DMS153 (cell line): ENCODE measurements at regions not wholly inside any gene's neighbourhood (a gene's known extent, or its start where the extent isn't known, plus 50 kb on each side); places are given as distances from the start of the nearest gene placed in this dataset.
"Not testable (repeated sequence)": the region's sequence is repeated elsewhere in the genome, so short reads cannot be mapped to it uniquely, and the experiment has no call there.

Experiments used
- DNase-seq: peaks from one replicate; lab custom pipeline; 2025; lab: John Stamatoyannopoulos, UW

DNA sequence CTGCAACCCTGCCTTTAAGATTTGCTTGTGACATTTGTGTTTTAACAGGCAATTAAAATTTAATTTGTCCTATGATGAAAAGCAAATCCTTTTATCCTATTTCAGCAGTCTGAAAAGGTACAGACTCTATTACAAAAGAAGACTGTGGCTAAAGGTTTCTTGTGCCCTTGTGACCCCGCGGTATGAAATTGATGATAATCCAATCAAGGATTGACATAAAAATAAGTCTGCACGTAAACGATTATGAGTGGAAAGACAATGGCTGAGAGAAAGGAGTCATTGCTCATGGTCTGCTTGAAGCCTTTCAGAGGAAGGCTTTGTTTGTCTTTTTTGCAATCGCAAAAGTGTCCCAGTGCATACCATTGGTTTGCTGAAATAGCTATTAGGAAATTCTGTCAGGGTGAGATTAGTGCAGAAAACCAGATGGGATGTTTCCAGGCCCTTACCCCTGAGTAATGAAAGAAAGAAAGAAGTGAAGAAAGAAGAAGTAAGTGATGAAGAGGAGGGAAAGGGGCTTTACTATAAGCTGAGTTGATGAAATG lies 867.8 kb upstream of the CDH8 start:
- no peak for DNase-seq

DNA sequence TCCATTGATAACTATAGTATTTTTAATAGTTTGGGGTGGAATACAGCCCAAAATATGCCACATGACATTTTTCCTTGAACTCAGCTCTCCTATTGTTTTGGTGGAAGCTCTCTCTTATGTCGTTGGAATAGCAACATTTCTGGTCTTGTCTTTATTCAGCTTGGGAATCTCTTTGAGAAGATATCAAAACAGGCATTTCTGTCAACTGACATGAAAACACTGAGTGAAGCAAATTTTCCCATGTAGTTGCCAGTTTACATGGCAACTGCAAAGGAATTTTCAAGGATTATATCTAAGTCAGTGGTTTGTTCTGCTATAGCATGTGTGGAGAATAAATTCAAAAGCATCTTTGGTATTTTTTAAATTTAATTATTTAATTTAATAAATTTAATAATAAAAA lies 863.5 kb upstream of the CDH8 start:
- DNase-seq = no peak

DNA sequence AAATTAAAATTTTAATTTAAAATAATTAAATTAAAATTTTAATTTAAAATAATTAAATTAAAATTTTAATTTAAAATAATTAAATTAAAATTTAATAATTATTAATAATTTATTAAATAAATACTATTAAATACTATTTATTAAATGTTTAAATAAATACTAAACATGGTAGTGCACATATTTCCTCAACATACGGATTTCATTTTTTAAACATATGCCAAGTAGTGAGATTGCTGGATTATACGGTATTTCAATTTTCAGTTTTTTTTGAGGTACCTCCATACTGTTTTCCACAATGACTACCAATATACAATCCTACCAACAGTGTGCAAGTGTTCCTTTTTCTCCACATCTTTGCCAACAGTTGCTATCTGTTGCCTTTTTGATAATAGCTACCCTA lies 852.9 kb upstream of the CDH8 start:
- DNase-seq = no peak

DNA sequence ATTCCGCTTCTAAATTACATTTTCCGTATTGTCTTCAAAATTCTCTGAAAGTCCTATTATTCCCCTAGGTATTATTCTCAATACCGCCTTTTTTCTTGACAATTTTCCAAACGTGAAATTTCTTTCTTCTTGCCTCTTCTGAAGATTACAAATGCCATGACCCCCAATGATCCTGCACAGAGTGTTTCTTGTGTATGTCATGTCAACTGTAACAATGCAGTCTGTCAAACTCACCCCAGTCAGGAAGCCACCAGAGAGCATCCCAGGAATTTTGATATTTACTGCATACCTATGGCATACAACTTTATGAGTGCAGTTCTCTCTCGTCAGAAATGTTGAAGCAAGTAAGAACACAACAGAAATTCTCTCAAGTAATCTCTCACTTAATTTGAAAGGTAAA lies 847.3 kb upstream of the CDH8 start:
- DNase-seq = no peak

DNA sequence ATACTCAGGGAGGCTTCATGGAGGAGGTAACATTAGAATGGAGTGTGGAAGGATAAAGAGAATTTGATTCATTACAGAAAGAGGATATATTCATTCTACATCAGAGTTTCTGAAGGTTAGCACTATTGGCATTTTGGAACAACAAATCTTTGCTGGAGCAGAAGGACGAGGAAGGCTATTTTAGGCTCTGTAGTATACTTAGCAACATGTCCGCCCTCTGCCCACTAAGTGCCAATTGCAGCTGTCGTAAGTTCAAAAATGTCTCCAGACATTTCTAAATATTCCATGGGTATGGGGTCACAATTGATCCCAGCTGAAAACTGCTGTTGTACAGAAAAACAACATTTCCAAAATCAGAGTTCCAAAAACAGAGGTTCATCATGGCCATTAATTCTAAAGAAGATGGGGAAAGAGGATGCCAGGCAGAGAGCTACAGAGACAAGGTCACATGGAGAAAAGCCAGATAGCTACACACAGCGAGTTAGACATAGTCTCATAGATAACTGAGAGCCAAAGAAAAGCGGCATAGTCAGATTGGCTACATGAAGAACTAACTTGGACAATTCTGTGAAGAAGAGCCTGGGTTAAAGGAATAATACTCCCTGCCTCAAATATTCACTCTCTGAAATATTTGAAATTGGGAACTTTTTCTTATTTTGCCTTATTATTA lies 846.4 kb upstream of the CDH8 start:
- no peak for DNase-seq

DNA sequence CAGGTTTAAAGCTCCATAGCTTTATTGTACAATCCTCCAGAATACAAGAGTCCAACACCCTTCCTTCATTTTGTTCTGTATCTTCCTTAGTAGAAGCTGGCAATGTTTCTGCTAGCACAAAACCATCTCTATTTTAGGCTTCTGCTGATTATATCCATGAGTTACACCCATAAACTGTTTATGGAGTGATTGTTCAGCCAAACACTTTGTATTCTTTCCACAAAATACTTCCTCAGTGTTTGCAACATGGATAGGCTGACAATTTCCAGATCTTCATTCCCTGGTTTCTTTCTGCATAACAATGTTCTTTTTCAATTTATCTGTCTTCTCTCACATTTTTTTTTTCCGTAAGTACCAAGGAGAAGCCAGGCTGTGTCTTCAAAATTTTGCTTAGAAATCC lies 839.9 kb upstream of the CDH8 start:
- no peak for DNase-seq

DNA sequence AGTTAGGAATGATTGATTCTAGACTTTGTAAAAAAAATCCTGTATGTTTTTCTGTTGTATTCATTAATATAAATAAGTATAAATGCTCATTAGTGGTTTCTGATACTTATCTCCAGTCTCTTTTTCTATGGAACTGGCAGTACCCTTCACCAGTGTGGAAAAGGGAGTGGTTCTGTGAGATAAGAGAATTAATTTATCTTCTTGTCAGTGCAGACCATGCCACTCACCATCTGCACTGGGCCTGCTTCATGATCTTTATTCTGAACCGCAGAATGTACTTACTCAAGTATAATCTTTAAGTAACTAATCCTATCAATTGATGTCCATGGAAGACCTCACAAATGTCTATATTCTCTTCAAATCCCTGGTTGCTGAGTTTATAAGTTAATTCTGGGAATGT lies 836.1 kb upstream of the CDH8 start:
- DNase-seq = no peak

DNA sequence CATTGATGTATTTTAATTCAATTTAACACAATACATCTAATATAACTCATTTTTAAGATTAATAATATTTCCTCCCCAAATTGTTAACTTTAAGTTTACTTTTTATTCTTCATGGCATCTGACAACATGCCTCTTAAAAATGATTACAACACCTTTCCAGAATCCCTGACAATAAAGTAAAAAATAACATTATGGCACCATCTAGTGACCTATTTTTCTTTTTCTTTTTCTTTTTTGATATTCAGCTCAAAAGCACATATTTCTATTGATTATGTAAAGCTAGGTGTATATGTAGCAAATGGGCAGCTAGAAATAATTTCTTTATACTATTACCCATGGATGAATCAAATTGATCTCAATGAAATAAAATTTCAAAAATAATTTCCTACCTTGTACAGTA lies 834.3 kb upstream of the CDH8 start:
- no peak for DNase-seq

DNA sequence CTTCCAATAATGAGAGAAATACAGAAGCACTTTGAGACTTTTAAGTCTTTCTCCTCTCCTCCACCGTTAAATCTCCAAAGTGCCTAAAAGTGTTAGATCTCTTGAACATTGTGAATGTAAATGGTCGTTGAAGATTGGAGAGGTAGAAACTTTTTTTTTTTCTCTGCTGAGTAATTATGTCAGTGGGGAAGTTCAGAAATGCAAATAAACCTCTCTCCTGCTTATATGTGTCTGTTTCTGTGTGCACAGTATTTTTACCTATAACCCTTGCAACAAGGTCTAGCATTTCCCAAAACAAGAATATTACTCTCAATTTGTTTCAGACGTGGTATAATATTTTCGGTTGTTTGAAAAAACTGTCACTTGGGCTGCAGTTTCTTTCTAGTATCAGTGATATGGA lies 833.6 kb upstream of the CDH8 start:
- no peak for DNase-seq

DNA sequence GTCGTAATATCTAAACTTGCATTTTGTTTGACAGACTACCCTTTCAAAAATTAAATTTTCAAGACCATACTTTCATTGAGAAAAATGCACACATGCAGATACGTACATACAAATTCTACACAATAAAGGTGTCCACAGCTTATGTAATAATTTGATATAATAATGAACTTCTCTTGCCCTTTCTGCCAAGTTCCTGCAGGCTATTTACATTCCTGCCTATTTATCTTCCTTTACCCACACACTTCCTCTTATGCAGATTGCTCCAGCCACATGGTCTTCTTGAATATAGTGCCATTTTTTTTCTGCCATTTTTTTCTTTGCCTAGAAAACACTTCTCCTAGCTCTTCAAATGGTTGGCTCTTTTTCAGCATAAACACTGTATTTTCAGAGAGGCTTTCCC lies 826.9 kb upstream of the CDH8 start:
- DNase-seq = no peak

DNA sequence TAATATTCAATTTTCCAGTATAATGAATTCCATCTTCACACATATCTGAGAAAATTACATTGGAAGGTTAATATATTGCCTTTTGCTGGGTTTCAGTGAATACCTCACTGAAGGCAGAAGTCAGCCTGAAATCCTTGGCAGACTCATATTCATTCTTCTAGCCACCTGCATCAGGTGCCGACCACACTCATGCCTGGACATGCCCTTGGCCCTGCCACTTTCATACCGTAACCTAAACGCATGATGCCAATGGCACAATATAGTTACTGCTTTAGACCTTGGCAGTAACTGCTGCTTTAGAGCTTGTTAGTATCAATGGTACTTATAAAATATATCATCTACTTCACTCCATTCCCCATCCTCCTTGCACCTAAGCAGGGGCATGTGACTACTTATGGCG lies 817.6 kb upstream of the CDH8 start:
- DNase-seq = no peak

DNA sequence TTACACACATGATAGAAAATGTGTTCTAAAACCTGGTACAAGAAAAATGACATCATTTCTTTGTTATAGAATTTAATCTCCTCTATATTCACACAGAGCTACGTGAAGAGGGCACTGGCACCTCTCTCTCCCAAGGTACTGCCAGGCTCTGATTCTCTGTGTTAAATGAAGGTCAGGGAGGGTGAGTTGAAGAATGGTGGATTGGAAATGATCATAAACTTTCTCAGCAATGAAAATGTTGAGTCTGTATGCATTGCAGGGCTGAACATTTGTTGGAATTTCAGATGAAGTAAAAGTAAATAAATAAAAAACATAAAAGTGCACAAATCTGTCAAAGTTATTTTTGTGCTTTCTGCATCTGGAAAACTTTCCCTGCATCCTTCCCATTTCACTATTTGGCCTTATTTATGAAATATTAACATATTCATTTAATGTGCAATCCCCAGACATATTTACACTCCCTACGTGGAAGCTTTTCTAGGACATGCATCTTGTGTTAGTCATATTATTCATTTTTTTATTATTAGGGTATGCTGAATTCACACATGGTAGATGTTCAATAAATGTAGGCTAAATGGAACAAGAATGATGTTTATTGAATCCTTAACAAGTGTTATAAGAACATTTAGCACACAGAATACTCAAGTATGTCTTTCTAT lies 810.3 kb upstream of the CDH8 start:
- DNase-seq = no peak

DNA sequence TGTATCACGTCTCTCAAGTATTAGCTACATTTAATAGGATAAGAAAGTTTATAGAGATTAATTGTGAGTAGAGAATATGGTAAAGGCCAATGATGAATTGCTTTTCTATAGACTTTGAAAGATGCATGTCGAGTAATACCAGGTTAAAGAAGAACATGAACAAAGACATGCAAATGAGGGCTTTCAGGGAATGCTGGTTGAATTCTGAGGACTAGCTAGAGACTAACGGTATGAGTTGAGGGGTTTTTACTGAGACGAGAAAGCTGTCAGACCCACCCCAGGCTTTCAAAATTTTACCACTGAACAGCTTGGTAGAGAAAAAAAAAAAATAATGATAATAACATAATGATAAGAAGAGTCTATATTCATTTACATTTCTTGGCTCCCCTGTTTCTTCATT lies 796.0 kb upstream of the CDH8 start:
- no peak for DNase-seq

DNA sequence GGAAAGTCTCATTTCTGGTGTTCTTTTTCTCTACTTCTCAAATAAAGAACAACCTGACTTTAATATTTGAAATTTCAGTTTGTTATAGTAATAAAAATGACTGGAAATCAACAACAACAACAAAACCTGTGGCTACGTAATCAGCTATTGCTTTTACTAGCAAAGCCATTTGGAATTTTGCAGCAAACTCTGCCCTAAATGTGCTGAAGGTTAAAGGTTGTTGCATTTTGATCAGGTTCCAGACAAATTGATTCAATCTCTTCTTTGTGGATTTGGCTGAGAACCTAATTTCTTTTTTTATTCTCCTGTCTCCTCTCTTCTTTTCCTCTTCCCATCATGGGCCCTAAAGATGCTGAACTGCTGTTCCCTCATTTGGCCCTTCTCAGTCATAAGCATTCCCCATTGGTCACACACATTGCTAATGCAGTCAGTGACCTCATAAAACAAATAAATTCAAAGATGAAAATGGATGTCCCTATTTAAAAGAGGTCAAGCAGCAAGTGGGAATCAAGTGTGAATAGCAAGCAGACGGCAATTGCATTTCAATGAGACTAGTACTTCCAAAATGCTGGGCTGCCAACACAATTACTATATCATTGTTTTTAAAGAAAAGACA lies 795.1 kb upstream of the CDH8 start:
- no peak for DNase-seq

DNA sequence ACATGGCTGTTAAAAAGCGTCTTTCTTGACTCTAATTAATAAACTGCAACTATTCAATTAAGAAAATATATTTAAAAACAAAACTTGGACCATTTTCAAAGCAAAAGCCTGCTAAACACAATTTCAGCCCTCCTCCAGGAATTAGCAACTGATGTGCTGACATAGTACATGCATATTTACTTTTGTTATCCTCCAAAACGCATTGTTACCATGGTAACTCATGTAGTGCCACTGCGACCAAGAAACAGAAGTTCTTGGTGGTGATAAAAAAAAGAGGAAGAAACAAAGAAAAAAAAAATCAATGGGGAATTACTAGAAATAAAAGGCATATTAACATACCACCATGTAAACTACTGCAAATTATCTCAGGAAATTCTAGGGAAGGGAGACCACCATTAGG lies 793.4 kb upstream of the CDH8 start:
- DNase-seq = no peak

DNA sequence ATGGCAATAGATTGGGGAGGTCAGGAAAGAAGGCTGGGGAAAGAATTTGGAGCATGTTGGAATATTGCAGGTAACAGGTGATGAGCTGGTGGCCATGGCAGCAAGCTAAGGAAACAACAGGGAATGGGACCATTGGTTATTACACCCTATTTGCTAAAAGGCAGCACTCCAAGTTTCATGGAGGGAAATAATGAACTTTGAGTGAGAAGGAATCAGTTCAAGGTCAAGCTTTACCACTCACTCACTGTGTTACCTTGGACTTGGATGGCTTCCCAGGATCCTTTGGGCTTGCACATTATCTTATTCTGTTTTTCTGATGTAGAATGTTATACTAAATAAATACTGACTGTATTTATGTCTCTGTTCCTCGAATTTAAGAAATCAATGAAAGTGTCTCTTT lies 792.8 kb upstream of the CDH8 start:
- DNase-seq = no peak

DNA sequence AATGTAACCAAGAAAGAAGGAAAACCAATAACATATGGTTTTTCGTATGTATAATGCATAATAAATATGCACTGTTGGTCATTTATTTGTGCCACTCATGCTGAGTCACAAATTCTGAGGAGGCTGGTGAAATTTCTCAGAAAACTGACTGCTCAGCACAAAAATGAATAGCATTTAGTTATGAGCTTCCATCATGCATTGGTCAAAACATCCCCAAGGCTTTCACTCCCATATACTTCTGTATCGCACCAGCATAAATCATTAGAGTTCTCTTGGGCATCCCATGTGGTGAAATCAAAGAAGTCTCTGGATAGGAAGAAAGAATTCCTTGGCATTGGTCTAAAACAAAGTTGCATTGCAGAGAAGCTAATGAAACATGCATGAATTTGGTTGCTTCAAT lies 785.6 kb upstream of the CDH8 start:
- DNase-seq = no peak

DNA sequence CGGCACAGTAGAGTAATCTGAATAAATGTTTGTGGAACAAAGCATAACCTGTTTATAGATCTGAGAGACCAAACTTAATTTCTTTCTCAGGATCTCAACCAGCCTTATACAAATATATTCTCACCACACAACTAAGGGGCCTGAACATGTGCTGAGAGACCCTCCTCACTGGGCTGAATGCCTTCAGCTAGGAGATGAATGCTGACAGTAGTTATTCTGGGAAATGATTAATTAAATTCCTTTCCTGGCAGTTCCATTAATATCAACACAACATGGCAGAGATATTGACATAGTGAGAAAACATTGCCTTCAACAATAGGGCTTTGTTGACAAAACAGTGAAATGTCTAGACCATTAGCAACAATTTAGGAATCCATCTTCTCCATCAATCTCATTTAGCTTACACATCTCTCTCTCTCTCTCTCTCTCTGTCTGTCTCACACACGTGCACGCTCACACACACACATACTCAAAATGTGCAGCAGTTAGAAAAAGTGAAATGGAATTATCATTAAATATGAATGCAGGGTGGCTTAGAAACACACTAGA lies 780.8 kb upstream of the CDH8 start:
- peak; percentile 42 for DNase-seq

DNA sequence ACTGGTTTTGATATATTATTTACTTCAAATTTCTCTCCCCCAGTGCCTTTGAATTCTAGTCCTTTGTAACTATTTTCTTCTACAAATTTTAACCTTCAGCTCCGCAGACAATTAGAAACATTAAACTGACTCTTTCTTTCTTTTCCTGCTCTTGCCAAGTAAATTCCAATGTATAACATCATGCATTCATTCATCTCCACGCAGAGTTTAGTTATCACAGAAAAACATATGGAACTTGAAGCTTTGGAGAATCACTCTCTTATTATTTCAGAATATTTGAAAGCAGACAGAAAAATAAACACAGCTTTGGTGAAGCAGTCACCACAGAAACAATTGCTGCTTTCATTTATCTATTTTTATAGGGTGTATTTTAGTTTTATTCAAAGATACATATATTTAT lies 778.7 kb upstream of the CDH8 start:
- no peak for DNase-seq

DNA sequence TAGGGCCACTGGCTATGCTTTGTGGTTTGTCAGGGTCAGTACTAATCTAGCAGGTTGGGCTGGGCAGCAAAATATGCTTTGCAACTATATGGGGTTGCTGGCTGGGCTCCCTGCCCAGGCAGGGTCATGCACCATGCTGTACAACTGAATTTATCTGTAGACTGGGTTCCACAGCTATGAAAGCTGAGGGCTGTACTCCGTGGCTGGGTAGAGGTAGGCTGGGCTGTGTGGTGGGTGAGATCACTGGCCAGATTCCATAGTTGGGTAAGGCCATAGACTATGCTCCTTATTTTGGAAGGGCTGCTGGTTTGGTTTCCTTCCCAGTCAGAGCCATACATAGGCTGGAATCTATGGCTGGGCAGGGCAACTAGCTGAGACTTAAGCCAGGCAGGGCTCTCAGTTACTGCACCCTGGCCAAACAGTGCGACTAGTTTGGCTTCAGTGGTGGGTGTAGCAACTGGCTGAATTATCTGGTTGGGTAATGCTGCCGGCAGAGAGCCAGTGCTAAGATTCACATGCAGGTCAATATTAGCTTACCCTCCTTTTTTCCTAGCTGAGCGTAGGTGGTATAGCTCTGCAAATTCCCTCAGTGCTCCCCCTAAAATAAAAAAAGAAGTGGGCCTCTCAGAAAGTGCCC lies 769.1 kb upstream of the CDH8 start:
- DNase-seq = no peak

DNA sequence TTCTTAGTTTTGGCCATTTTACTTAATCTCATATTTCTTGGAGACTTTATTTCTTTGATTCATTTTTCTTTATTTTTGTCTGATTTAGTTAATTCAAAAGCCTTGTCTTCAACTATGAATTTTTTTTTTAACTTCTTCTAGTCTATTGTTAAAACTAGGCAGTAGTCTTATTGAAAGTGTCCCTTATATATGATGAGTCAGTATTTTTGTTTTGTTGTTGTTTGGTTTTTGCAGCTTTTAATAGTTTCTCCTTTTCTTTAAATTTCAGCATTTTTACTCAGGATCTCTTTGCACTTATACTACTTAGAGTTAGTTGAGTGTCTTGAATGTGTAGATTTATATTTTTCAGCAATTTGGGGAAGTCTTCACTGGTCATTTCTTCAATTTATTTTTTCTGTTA lies 758.5 kb upstream of the CDH8 start:
- no peak for DNase-seq

DNA sequence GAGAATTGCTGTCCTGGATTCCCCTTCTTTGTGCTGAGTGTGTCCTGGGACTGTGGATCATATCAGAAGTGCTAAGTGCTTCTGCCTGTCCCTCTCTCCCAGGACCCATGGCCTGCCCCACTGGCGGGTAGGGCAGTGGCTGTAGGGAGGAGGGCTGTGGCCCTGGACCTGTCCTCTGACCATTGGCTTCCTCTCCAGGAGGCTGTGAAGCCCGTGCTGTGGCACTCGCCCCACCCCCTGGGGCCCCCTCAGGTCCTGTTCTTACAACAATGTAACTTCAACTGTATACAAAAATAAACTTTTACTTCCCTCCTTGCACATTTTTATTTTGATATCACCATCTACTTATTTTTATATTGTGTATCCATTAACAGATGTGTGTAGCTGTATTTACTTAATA lies 743.8 kb upstream of the CDH8 start:
- DNase-seq = not testable (repeated sequence)

DNA sequence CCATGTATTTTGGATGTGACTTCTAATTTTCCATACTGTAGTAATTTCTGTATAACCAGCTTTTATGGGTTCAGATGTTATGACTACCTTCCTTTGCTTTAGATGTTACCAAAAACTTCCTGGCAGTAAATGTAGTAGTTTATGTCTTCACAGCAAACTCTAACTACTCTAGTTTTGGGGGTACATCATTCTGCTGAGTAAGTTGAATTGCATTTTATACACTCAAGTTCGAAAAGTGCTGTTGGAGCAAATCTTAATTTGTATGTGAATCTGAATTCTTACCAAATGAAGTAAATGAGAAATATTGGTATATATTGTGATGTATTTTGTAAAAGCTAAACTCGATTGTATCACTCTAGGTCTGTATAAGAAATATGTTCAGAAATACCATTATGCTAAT lies 728.3 kb upstream of the CDH8 start:
- no peak for DNase-seq
